ENCODE measurements at regions not wholly inside any gene's neighbourhood (a gene's known extent, or its start where the extent isn't known, plus 50 kb on each side); places are given as distances from the start of the nearest gene placed in this dataset.
"Not testable (repeated sequence)": the region's sequence is repeated elsewhere in the genome, so short reads cannot be mapped to it uniquely, and the experiment has no call there.

DNA sequence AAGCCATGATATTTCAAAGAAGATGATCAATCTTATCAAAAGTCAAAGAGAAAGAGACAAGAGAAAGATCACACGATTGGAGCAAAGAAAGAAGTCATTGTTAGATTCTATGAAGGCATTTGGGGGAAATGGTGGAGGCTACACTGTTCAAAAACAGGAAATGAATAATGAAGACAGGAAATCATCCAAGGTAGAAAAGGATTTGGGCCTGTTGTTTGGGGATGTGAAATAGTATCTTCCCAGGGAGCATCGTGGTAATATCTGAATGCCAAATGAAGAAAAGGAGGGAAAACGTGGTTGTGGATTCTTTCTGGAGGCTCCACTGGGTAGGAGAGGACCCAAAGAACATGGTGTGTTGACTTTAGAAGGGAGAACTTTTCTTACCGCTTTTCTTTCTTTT, 482.4 kb downstream of the NLGN4X start:
- no peak overlapping the region for H3K27ac Mint-ChIP-seq
- H3K27me3 Mint-ChIP-seq: no peaks in the 10 kb centered on the region
- no peak overlapping the region for H3K4me3 Mint-ChIP-seq
- H3K4me1 Mint-ChIP-seq: no peaks in the 10 kb centered on the region
- ATAC-seq (replicated peaks): no peak
- no peaks in the 10 kb centered on the region for H3K36me3 Mint-ChIP-seq (ENCODE audit: low read depth)
- peaks cover 5% of the 10 kb centered on the region for H3K9me3 Mint-ChIP-seq

DNA sequence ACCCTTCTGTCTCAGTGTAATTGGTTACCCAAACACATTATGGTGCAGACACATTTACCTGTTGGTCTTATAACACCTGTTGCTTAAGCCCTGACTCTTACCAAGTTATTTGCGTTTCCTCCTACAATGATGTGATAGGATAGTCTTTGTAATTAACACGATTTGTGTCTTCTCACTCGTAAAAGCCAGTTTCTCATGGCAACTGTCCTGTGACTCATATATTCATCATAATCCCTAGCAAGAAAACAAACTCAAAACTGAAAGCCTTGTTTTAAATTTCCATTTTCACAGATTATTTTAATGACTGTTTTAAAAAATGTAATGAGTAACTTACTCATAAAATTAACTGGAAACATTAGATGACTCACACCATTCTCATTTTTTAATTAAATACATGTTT, 495.2 kb downstream of the NLGN4X start:
- H3K4me3 Mint-ChIP-seq: no peak overlapping the region

DNA sequence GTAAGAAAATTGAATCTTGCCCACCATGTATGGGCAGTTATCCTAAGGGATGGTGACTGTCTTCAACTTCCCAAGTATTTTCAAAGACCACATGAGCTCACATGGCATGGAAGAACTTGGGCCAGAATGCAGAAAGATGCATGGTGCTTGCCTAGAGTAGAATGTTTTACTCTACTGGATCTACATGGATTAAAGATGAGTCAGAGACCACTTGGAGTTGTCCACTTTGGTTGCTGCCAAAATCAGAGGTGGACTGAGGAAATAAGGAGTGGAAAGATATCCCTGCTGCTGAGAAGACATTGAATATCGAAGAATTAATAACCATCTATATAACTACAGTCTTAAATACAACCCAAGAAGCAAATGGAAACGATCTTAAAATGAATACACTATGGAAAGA, 498.1 kb downstream of the NLGN4X start:
- Mint-ChIP-seq H3K27me3 (no peaks in the 10 kb centered on the region), H3K27ac (no peak overlapping the region), H3K36me3 (ENCODE audit: low read depth) (no peaks in the 10 kb centered on the region), H3K9me3 (peaks cover 4% of the 10 kb centered on the region), H3K4me3 (no peak overlapping the region), H3K4me1 (no peaks in the 10 kb centered on the region)
- no peak for ATAC-seq (replicated peaks)

More for the DNA sequence above, 495.2 kb downstream of the NLGN4X start:
- H3K27ac Mint-ChIP-seq: no peak overlapping the region
- peaks cover 4% of the 10 kb centered on the region for H3K9me3 Mint-ChIP-seq
- H3K27me3 Mint-ChIP-seq: no peaks in the 10 kb centered on the region
- no peak for ATAC-seq (replicated peaks)
- no peaks in the 10 kb centered on the region for H3K36me3 Mint-ChIP-seq (ENCODE audit: low read depth)
- no peaks in the 10 kb centered on the region for H3K4me1 Mint-ChIP-seq

DNA sequence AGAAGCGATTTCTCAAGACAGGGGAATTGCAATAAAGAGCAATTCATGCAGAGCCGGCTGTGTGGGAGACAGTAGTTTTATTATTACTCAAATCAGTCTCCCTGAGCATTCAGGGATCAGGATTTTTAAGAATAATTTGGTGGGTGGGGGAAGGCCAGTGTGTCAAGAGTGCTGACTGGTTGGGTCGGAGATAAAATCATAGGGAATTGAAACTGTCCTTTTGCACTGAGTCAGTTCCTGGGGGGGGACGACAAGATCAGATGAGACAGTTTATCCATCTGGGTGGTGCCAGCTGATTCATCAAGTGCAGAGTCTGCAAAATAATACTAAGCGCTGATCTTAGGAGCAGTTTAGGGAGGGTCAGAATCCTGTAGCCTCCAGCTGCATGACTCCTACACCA, 502.4 kb downstream of the NLGN4X start:
- no peak for ATAC-seq (replicated peaks)
- no peak overlapping the region for H3K4me3 Mint-ChIP-seq

DNA sequence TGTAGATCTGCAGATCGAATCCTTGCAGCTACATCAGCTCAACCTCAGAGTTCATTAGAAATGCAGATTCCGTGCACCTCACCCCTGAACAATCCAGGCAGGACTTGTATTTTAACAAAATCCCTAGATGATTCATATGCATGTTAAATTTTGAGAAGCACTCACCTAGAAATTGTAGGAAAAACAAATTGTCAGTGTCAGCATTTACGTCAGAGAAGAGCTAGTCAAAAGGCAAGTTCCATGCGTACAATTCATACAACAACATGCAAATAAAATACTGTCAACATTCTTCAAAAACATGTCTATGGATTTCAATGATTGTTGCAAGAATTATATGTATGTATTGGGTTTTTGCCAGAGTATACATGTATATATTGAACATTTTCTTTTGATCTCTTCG, 504.5 kb downstream of the NLGN4X start:
- no peak overlapping the region for H3K27ac Mint-ChIP-seq
- ATAC-seq (replicated peaks): no peak
- H3K36me3 Mint-ChIP-seq (ENCODE audit: low read depth): no peaks in the 10 kb centered on the region
- no peaks in the 10 kb centered on the region for H3K27me3 Mint-ChIP-seq
- no peaks in the 10 kb centered on the region for H3K9me3 Mint-ChIP-seq
- no peak overlapping the region for H3K4me3 Mint-ChIP-seq
- no peaks in the 10 kb centered on the region for H3K4me1 Mint-ChIP-seq

More for the DNA sequence above, 502.4 kb downstream of the NLGN4X start:
- Mint-ChIP-seq H3K36me3 (ENCODE audit: low read depth) (no peaks in the 10 kb centered on the region), H3K9me3 (peaks cover 4% of the 10 kb centered on the region), H3K4me1 (no peaks in the 10 kb centered on the region), H3K27me3 (no peaks in the 10 kb centered on the region), H3K27ac (no peak overlapping the region)

DNA sequence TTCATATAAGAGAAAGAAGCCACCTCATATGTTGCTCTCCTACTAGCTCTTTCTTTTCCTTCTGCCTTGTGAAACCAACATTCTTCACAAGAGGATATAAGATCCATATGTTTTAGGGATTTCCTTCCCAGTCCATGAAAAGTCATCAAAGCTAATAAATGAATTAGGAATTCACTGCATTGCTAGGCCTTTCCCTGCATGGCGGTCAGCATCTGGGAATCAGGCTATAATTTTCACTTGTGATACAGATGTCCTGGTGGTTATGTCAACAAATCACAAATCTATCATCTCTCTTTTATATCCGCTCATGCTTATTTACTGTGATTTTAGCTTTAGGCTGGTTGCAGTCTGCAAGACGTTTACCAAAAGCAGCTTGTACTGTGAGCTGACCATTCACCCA, 510.0 kb downstream of the NLGN4X start:
- no peak overlapping the region for H3K4me3 Mint-ChIP-seq
- H3K9me3 Mint-ChIP-seq: no peaks in the 10 kb centered on the region
- H3K27me3 Mint-ChIP-seq: no peaks in the 10 kb centered on the region
- no peaks in the 10 kb centered on the region for H3K4me1 Mint-ChIP-seq
- H3K36me3 Mint-ChIP-seq (ENCODE audit: low read depth): no peaks in the 10 kb centered on the region
- H3K27ac Mint-ChIP-seq: no peak overlapping the region
- ATAC-seq (replicated peaks): no peak

DNA sequence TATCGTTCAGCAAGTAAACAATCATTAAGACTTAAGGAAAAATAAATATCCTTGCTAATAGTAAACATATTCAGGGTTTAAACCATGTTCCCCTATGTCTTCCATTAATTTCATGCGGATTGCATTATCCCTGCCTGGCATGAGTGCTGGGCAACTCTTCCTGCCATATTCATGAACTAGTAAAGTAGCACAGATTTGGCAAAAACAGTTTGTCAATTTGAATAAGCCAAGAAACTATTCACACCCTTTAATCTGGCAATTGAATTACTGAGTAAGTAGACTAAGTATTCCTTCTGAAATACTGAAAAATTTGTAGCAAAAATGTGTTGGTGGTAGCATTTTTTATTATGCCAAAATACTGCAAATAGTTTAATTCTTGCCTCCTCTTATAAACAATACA, 512.0 kb downstream of the NLGN4X start:
- no peaks in the 10 kb centered on the region for H3K36me3 Mint-ChIP-seq (ENCODE audit: low read depth)
- no peak for ATAC-seq (replicated peaks)
- H3K4me1 Mint-ChIP-seq: no peaks in the 10 kb centered on the region
- H3K27ac Mint-ChIP-seq: no peak overlapping the region
- H3K9me3 Mint-ChIP-seq: no peaks in the 10 kb centered on the region
- H3K4me3 Mint-ChIP-seq: no peak overlapping the region
- H3K27me3 Mint-ChIP-seq: no peaks in the 10 kb centered on the region

DNA sequence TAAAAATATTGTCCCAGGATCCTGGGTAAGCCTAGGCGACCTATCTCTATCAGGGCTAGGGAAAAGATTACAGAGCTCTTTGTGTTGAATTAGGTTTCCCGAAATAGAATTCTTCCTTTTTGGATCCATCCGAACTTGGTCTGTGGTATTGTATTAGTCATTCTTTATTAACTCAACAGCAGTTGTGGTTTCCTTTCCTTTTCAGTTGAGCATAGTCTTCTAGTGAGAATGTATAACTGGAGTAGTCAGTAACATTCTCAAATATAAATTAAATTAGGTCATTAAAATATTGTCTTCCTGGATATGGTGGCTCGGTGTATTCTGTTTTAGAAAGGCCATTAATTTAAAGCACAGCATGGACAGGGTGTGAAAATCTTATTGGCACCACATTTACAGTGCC, 520.4 kb downstream of the NLGN4X start:
- ATAC-seq (replicated peaks): no peak
- Mint-ChIP-seq H3K4me1 (no peaks in the 10 kb centered on the region), H3K9me3 (no peaks in the 10 kb centered on the region), H3K27ac (no peak overlapping the region), H3K27me3 (no peaks in the 10 kb centered on the region), H3K36me3 (ENCODE audit: low read depth) (no peaks in the 10 kb centered on the region), H3K4me3 (no peak overlapping the region)

DNA sequence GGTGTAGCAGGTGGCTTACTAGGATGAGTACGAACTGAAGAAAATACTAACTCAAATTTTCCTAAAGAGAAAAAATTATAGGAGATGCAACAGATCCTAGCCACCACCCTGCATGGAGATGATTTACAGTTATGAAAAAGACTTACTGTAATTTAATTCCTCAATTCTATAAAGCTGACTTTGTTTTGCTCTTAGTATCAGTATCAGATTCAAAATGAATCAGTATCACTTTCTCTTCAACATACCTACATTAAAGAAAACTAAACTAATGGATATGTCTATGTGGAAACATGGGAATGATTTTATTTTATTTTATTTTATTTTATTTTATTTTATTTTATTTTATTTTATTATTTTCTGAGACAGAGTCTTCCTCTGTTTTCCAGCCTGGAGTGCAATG, 525.8 kb downstream of the NLGN4X start:
- Mint-ChIP-seq H3K9me3 (no peaks in the 10 kb centered on the region), H3K27me3 (no peaks in the 10 kb centered on the region), H3K4me1 (no peaks in the 10 kb centered on the region), H3K36me3 (ENCODE audit: low read depth) (no peaks in the 10 kb centered on the region), H3K4me3 (no peak overlapping the region), H3K27ac (no peak overlapping the region)
- ATAC-seq (replicated peaks): no peak

DNA sequence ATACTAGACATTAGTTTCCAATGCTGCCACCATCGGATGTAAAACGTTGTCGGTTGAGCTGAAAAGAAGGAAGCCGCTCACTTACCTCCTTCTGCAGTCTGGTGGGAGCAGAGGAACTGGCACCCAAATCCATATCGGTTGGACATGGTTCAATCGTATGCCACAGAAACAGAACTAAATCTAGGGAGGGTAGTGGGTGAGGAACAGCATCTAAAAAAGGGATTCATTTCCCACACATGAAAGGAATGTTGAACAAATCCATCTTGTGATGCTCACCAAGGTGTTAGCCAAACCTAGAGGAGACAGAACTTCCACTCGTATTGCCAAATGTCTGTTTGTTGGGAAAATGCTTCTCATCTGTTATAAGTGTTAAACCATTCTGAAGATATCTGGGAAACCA, 532.7 kb downstream of the NLGN4X start:
- no peak overlapping the region for H3K4me3 Mint-ChIP-seq
- no peaks in the 10 kb centered on the region for H3K36me3 Mint-ChIP-seq (ENCODE audit: low read depth)
- ATAC-seq (replicated peaks): no peak
- no peak overlapping the region for H3K27ac Mint-ChIP-seq
- H3K4me1 Mint-ChIP-seq: no peaks in the 10 kb centered on the region
- no peaks in the 10 kb centered on the region for H3K9me3 Mint-ChIP-seq
- no peaks in the 10 kb centered on the region for H3K27me3 Mint-ChIP-seq

DNA sequence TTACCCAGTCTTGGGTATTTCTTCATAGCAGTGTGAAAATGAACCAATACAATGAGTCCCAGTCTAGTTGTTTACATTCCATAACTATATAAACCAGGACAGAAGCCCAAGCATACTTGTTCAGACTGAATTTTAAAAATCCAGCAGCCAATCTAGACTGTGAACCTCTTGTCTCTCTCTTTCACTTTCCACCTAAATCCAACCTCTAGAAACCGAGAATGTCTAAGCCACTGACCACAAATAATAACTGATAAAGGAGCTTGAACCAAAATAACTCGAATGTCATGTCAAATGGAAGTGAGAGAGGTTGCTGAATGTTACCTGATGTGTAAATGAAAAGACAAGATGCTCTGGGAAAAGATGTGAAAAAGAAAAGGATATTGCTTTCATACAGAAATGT, 544.7 kb downstream of the NLGN4X start:
- Mint-ChIP-seq H3K36me3 (ENCODE audit: low read depth) (no peaks in the 10 kb centered on the region), H3K27me3 (no peaks in the 10 kb centered on the region), H3K4me3 (no peak overlapping the region), H3K4me1 (no peaks in the 10 kb centered on the region), H3K27ac (no peak overlapping the region), H3K9me3 (peaks cover 3% of the 10 kb centered on the region)
- no peak for ATAC-seq (replicated peaks)

DNA sequence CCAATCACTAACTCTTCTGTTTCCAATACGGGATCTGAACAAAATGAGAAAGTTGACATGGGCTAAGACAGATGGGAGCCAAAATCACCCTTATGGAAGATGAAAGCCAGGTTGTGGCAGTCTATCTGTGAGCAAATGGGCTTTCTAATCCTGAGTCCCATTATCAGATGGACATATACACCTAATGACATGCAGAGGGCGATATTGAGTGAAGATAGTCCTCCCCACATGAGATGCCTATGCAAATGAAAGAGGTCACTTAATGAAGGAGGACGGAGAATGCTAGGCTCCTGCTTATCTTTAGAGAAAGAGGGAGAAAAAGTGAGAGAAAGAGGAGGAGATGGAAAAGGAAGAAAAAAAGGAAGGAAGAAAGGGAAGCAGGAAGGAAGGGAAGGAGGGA, 547.5 kb downstream of the NLGN4X start:
- Mint-ChIP-seq H3K27ac (no peak overlapping the region), H3K4me3 (no peak overlapping the region), H3K36me3 (ENCODE audit: low read depth) (no peaks in the 10 kb centered on the region), H3K27me3 (no peaks in the 10 kb centered on the region), H3K9me3 (peaks cover 3% of the 10 kb centered on the region), H3K4me1 (no peaks in the 10 kb centered on the region)
- ATAC-seq (replicated peaks): no peak

DNA sequence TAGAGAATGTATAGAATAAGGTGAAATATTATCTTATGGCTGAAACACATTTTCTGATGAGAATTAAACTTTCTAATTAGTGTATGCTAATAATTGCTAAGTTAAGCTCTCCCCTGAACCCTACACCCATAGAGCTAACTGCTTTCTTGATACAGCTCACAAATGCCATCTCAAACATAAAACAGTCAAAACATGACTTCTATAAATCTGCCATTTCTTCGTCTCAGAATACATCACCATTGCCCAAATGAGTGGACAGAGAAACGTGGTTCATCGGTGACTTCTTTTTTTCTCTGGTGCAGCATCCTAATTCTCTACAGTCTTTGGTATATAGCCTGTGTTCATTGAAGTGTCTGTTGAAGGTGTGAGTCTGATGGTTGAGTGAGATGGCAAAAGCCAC, 554.6 kb downstream of the NLGN4X start:
- Mint-ChIP-seq H3K4me3 (no peak overlapping the region), H3K9me3 (no peaks in the 10 kb centered on the region), H3K36me3 (ENCODE audit: low read depth) (no peaks in the 10 kb centered on the region), H3K4me1 (no peaks in the 10 kb centered on the region), H3K27me3 (no peaks in the 10 kb centered on the region), H3K27ac (no peak overlapping the region)
- no peak for ATAC-seq (replicated peaks)

DNA sequence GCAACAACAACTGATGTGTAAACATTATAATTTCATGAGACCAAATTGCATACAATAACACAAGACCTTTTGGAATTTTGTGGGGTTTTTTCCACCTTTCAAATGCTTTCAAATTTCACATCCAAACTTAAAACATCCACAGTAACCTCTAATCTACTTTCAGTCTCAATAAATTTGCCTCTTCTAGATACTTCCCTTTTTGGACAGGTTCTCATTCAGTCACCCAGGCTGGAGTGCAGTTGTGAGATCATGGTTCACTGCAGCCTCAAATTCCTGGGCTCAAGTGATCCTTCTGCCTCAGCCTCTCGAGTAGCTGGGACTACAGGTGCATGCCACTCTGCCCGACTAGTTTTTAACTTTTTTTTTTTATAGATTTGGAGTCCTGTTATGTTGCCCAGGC, 556.6 kb downstream of the NLGN4X start:
- Mint-ChIP-seq H3K4me3 (no peak overlapping the region), H3K36me3 (ENCODE audit: low read depth) (no peaks in the 10 kb centered on the region), H3K27ac (no peak overlapping the region), H3K4me1 (no peaks in the 10 kb centered on the region), H3K9me3 (no peaks in the 10 kb centered on the region), H3K27me3 (no peaks in the 10 kb centered on the region)
- ATAC-seq (replicated peaks): no peak

DNA sequence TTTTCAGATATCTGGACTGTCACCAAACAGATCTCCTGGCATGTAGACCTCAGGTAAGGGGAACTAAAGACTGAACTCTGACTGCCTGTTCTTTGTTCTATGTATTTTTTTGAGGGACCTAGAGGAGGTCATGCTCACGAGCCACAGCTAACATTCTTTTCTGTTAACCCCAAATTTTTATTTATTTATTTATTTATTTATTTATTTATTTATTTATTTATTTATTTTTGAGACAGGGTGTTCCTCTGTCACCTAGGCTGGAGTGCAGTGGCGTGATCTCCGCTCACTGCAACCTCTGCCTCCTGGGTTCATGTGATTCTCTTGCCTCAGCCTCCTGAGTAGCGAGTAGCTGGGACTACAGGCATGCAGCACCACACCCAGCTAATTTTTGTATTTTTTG, 562.0 kb downstream of the NLGN4X start:
- not testable (repeated sequence) for H3K27ac Mint-ChIP-seq; H3K4me3 Mint-ChIP-seq; H3K36me3 Mint-ChIP-seq (ENCODE audit: low read depth); ATAC-seq (replicated peaks); H3K4me1 Mint-ChIP-seq; H3K9me3 Mint-ChIP-seq; H3K27me3 Mint-ChIP-seq

DNA sequence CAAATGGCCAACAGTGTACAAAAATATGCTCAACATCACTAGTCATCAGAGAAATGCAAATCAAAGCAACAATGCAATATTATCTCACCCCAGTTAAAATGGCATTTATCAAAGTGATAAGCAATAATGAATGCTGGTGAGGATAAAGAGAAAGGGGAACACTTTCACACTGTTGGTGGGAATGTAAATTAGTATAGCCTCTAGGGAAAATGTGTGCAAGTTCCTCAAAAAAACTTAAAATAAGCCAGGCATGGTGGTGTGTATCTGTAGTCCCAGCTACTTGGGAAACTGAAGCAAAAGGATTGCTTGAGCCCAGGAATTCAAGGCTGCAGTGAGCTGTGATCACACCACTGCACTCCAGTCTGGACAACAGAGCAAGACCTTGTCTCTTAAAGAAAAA, 572.1 kb downstream of the NLGN4X start:
- no peak for ATAC-seq (replicated peaks)
- H3K27me3 Mint-ChIP-seq: no peaks in the 10 kb centered on the region
- H3K36me3 Mint-ChIP-seq (ENCODE audit: low read depth): no peaks in the 10 kb centered on the region
- H3K27ac Mint-ChIP-seq: no peak overlapping the region
- no peaks in the 10 kb centered on the region for H3K4me1 Mint-ChIP-seq
- H3K4me3 Mint-ChIP-seq: no peak overlapping the region
- H3K9me3 Mint-ChIP-seq: peaks cover 3% of the 10 kb centered on the region

All from activated T-helper 17 cell treated with anti-CD3 and anti-CD28 coated beads, Interleukin-2, amount 50 U/mL, for 72 hours (primary cell).